CD14-positive monocyte (primary cell): ENCODE measurements at regions not wholly inside any gene's neighbourhood (a gene's known extent, or its start where the extent isn't known, plus 50 kb on each side); places are given as distances from the start of the nearest gene placed in this dataset.

Experiments
- DNase-seq, 3 donors: peaks; one replicate each; pipeline ENCODE4 v3.0.0-alpha.2; 2011 to 2022
- H2AFZ ChIP-seq: 2 replicates; pipeline ENCODE4 v1.6.0; 2012; ENCODE audit warnings: mild to moderate bottlenecking, low read depth, low read length, inconsistent platforms; ENCODE audit not compliant: insufficient read depth, poor library complexity, severe bottlenecking
- H3K27ac ChIP-seq, 2 donors: 1 replicate in 1 of 2; 2 replicates in 1 of 2; pipeline ENCODE4 v1.5.1; 2012 to 2013; ENCODE audit warnings: low read length in 2 of 2, control low read depth in 1 of 2, inconsistent platforms in 1 of 2, low read depth in 1 of 2, mild to moderate bottlenecking in 1 of 2
- H3K27me3 ChIP-seq, 2 donors: one replicate each; pipeline versions ENCODE4 v1.6.0 to v1.6.1; 2011 to 2013; ENCODE audit warnings: low read length in 2 of 2; ENCODE audit not compliant: control insufficient read depth in 2 of 2, insufficient read depth in 2 of 2
- H3K36me3 ChIP-seq, 2 donors: replicated peaks in 1 of 2; 1 replicate in 1 of 2; 2 replicates in 1 of 2; pipeline versions ENCODE4 v1.5.1 to v1.6.1; 2012 to 2013; ENCODE audit warnings: low read length in 2 of 2, control low read depth in 1 of 2, inconsistent platforms in 1 of 2, mild to moderate bottlenecking in 1 of 2; ENCODE audit not compliant: insufficient read depth in 2 of 2, control insufficient read depth in 1 of 2
- H3K4me1 ChIP-seq, 2 donors: 1 replicate in 1 of 2; 2 replicates in 1 of 2; pipeline versions ENCODE4 v1.5.1 to v1.6.1; 2012 to 2013; ENCODE audit warnings: low read length in 2 of 2, control low read depth in 1 of 2, inconsistent platforms in 1 of 2, mild to moderate bottlenecking in 1 of 2, moderate library complexity in 1 of 2; ENCODE audit not compliant: insufficient read depth in 2 of 2, control insufficient read depth in 1 of 2
- H3K4me2 ChIP-seq: replicated peaks from 2 replicates; pipeline ENCODE3; 2012; ENCODE audit warnings: low read length, moderate library complexity, mild to moderate bottlenecking; ENCODE audit not compliant: poor library complexity, severe bottlenecking; ENCODE audit errors: extremely low read depth
- H3K4me3 ChIP-seq, 3 experiments: fragments of 200-600 bp in 1 of 3; sonication (generic) in 1 of 3; replicated peaks in 1 of 3; 1 replicate in 2 of 3; 2 replicates in 1 of 3; pipeline ENCODE4 v1.5.1; 2011 to 2013; ENCODE audit warnings: low read length in 3 of 3, mild to moderate bottlenecking in 3 of 3, control low read depth in 2 of 3, low read depth in 2 of 3, inconsistent platforms in 1 of 3, moderate library complexity in 1 of 3
- H3K79me2 ChIP-seq: 2 replicates; pipeline ENCODE4 v1.6.0; 2012; ENCODE audit warnings: mild to moderate bottlenecking, control low read depth, inconsistent platforms, low read length, moderate library complexity; ENCODE audit not compliant: insufficient read depth
- H3K9ac ChIP-seq: 2 replicates; pipeline ENCODE4 v1.6.0; 2017; ENCODE audit warnings: low read length, mild to moderate bottlenecking; ENCODE audit not compliant: insufficient read depth, poor library complexity, severe bottlenecking
- H3K9me3 ChIP-seq, 2 donors: replicated peaks in 1 of 2; 1 replicate in 1 of 2; 2 replicates in 1 of 2; pipeline versions ENCODE4 v1.5.1 to v1.6.1; 2012 to 2013; ENCODE audit warnings: low read length in 2 of 2, control low read depth in 1 of 2; ENCODE audit not compliant: control insufficient read depth in 1 of 2, insufficient read depth in 1 of 2
- H4K20me1 ChIP-seq: 2 replicates; pipeline ENCODE4 v1.6.0; 2012; ENCODE audit warnings: mild to moderate bottlenecking, low read length, control low read depth, moderate library complexity; ENCODE audit not compliant: insufficient read depth
- H3K27ac Mint-ChIP-seq, 7 donors: one replicate each; pipeline ENCODE4 v1.8.0; 2020; ENCODE audit warnings: mild to moderate bottlenecking in 7 of 7, mixed read lengths in 7 of 7, moderate library complexity in 6 of 7, inconsistent platforms in 2 of 7
- H3K27me3 Mint-ChIP-seq, 3 donors: one replicate each; pipeline ENCODE4 v1.8.0; 2021 to 2022; ENCODE audit warnings: low read depth in 3 of 3, mild to moderate bottlenecking in 3 of 3, mixed read lengths in 3 of 3, moderate library complexity in 3 of 3, inconsistent platforms in 1 of 3
- H3K36me3 Mint-ChIP-seq, 2 donors: one replicate each; pipeline ENCODE4 v1.8.0; 2020; ENCODE audit warnings: mixed read lengths in 2 of 2, inconsistent platforms in 1 of 2, mild to moderate bottlenecking in 1 of 2
- H3K4me1 Mint-ChIP-seq: one replicate; pipeline ENCODE4 v1.8.0; 2020; ENCODE audit warnings: mild to moderate bottlenecking, mixed read lengths
- H3K4me3 Mint-ChIP-seq, 2 donors: one replicate each; pipeline ENCODE4 v1.8.0; 2020; ENCODE audit warnings: mild to moderate bottlenecking in 2 of 2, mixed read lengths in 2 of 2, moderate library complexity in 1 of 2
- H3K9me3 Mint-ChIP-seq, 7 donors: one replicate each; pipeline ENCODE4 v1.8.0; 2020 to 2022; ENCODE audit warnings: mixed read lengths in 7 of 7, mild to moderate bottlenecking in 6 of 7, moderate library complexity in 6 of 7, inconsistent platforms in 2 of 7
- CTCF ChIP-seq: fragments of 200-600 bp; IDR thresholded peaks from one replicate; pipeline ENCODE4 v1.8.0; 2022; ENCODE audit warnings: antibody characterized with exemption, mild to moderate bottlenecking
- WGBS: methylation state at CpG from one replicate; pipeline ENCODE4 v1.1.5; 2013; ENCODE audit warnings: missing lambda C conversion rate; ENCODE audit not compliant: insufficient coverage; 5-methylcytosine and 5-hydroxymethylcytosine counted together
- intact Hi-C, 2 donors: fragments of 100-400 bp; cut with micrococcal nuclease; formaldehyde crosslinking; loops; one replicate each; pipeline versions ENCODE4 v1.15.0 to v1.15.1; 2023

DNA sequence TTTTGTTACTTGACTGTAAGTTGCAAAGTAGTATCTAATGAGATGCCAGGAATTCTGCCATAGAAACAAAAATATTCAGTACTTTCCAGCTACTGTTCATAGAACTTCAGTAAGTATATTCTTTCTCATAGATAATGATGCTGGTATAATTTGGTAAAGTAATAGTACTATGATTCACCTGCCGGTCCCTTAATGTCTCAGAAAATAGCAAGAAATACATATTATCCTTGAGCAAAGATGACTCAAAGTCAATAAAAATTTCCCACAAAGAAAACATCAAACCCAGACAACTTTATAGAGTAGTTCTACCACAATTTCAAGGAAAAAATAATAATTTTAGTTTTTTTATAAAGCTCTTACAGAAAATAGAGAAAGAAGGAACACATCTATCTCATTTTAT is 105.4 kb downstream of the EPDR1 start:
- Histone ChIP-seq H3K36me3 (no peaks in the 10 kb centered on the region), H3K9ac (no peak overlapping the region), H3K4me3 (no peak overlapping the region), H3K9me3 (no peaks in the 10 kb centered on the region), H3K79me2 (no peaks in the 10 kb centered on the region), H3K4me1 (no peaks in the 10 kb centered on the region), H3K27ac (no peak overlapping the region), H3K4me2 (no peak overlapping the region), H3K27me3 (no peaks in the 10 kb centered on the region), H2AFZ (no peak overlapping the region), H4K20me1 (no peaks in the 10 kb centered on the region)
- TF ChIP-seq CTCF = no peak
- peaks cover 0 to 5% (median 0%) of the 10 kb centered on the region in 7 donors for H3K9me3 Mint-ChIP-seq
- WGBS = no CpG with 5 or more reads among the region's 1 CpG
- intact Hi-C loops = no loop called here
- H3K27me3 Mint-ChIP-seq = peaks cover 0 to 2% (median 0%) of the 10 kb centered on the region in 3 donors
- H3K27ac Mint-ChIP-seq = no peak overlapping the region
- no peaks in the 10 kb centered on the region for H3K36me3 Mint-ChIP-seq
- DNase-seq = no peak
- H3K4me1 Mint-ChIP-seq = peaks cover under 1% of the 10 kb centered on the region
- H3K4me3 Mint-ChIP-seq = no peak overlapping the region

DNA sequence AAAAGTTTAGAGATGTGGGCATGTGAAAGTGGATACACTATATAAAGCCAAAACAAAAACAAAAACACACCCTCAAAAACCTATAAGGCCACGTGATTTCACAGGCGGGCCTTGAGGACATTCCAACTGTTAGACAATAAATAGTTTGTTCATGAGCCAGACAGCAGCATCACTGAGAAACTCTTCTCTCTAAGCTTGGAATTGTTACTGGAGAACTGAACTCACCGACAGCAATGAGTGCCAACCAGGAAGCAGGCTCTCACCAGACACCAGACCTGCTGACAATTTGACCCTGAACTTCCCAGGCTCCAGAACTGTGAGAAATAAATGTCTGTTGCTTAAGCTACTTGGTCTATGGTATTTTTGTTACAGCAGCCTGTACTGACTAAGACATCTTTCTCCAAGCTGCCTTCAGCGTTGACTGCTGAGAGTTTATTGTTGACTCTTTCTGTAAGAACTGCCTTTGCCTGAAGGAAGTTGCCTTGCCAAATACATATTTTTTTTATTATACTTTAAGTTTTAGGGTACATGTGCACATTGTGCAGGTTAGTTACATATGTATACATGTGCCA is 107.5 kb downstream of the EPDR1 start:
- no peak for TF ChIP-seq CTCF
- no peak overlapping the region for H3K27ac ChIP-seq

More for the DNA sequence above, 107.5 kb downstream of the EPDR1 start:
- H3K9ac ChIP-seq = no peak overlapping the region
- H3K27me3 ChIP-seq = no peaks in the 10 kb centered on the region
- Mint-ChIP-seq H3K27ac (no peak overlapping the region), H3K36me3 (no peaks in the 10 kb centered on the region), H3K9me3 (peaks cover 0 to 5% (median 0%) of the 10 kb centered on the region in 7 donors), H3K4me1 (no peaks in the 10 kb centered on the region), H3K27me3 (peaks cover 0 to 2% (median 0%) of the 10 kb centered on the region in 3 donors), H3K4me3 (no peak overlapping the region)
- no peaks in the 10 kb centered on the region for H3K36me3 ChIP-seq
- no peaks in the 10 kb centered on the region for H4K20me1 ChIP-seq
- H3K9me3 ChIP-seq = no peaks in the 10 kb centered on the region
- H3K4me1 ChIP-seq = no peaks in the 10 kb centered on the region
- no peak overlapping the region for H3K4me3 ChIP-seq
- H3K79me2 ChIP-seq = no peaks in the 10 kb centered on the region
- no peak overlapping the region for H3K4me2 ChIP-seq
- WGBS = no CpG with 5 or more reads among the region's 4 CpGs
- DNase-seq = no peak
- intact Hi-C loops = no loop called here
- no peak overlapping the region for H2AFZ ChIP-seq
